ENCODE measurements at regions not wholly inside any gene's neighbourhood (a gene's known extent, or its start where the extent isn't known, plus 50 kb on each side); places are given as distances from the start of the nearest gene placed in this dataset.

DNA sequence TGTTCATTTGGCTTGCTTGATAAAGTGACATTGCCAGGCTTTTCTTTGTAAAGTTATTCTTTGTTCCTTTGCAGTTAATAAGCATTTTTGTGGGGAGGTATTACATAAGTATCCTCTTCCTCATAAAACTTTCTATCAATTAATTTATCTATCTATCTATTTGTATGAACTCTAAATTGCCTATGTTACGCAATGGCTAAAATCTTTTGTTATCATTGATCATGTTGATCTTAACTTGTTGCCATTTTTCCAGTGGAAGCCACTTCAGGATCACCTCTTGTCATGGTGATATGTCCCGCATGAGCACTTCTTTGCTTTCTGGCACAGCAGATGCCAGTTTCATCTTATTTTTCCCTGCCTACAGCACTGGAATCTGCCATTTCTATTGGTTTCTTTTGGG is 436.7 kb upstream of the KIF2A start:
- TF ChIP-seq SP1 (IDR thresholded peaks at IDR 0.05) (no peak), RAD21 (IDR thresholded peaks at IDR 0.05) (no peak), HNF4A (conservative IDR thresholded peaks at IDR 0.05) (no peak), FOXA2 (IDR thresholded peaks at IDR 0.05) (no peak), NR2F2 (IDR thresholded peaks at IDR 0.05) (no peak)
- TF ChIP-seq, protein P1, sequence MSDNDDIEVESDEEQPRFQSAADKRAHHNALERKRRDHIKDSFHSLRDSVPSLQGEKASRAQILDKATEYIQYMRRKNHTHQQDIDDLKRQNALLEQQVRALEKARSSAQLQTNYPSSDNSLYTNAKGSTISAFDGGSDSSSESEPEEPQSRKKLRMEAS (IDR thresholded peaks at IDR 0.05): no peak
- TF ChIP-seq, protein P2, sequence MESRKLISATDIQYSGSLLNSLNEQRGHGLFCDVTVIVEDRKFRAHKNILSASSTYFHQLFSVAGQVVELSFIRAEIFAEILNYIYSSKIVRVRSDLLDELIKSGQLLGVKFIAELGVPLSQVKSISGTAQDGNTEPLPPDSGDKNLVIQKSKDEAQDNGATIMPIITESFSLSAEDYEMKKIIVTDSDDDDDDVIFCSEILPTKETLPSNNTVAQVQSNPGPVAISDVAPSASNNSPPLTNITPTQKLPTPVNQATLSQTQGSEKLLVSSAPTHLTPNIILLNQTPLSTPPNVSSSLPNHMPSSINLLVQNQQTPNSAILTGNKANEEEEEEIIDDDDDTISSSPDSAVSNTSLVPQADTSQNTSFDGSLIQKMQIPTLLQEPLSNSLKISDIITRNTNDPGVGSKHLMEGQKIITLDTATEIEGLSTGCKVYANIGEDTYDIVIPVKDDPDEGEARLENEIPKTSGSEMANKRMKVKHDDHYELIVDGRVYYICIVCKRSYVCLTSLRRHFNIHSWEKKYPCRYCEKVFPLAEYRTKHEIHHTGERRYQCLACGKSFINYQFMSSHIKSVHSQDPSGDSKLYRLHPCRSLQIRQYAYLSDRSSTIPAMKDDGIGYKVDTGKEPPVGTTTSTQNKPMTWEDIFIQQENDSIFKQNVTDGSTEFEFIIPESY (IDR thresholded peaks at IDR 0.05): no peak
- H3K27ac ChIP-seq (ENCODE audit: low read depth in 1 of 2, low read length in 2 of 2): no peak overlapping the region
- H3K4me1 ChIP-seq (ENCODE audit: control insufficient read depth in 4 of 4, insufficient read depth in 4 of 4, low read length in 3 of 4): no peaks in the 10 kb centered on the region
- WGBS: 89% methylated on average over 2 of the region's 2 CpGs
- H3K27me3 ChIP-seq (ENCODE audit: control insufficient read depth in 4 of 4, insufficient read depth in 4 of 4, low read length in 3 of 4): no peaks in the 10 kb centered on the region
- H3K9me3 ChIP-seq (ENCODE audit: control insufficient read depth in 4 of 4, low read length in 3 of 4): peaks cover 0 to 4% (median 1%) of the 10 kb centered on the region in 4 donors
- H3K36me3 ChIP-seq (ENCODE audit: control insufficient read depth in 4 of 4, insufficient read depth in 3 of 4, low read depth in 1 of 4, low read length in 3 of 4): no peaks in the 10 kb centered on the region
- no peak overlapping the region for H3K4me3 ChIP-seq (ENCODE audit: low read depth in 1 of 3, low read length in 3 of 3)
- no peak overlapping the region for H3K9ac ChIP-seq (ENCODE audit: low read depth in 1 of 2, low read length in 2 of 2)
- no peak for DNase-seq (ENCODE audit: low spot score)

DNA sequence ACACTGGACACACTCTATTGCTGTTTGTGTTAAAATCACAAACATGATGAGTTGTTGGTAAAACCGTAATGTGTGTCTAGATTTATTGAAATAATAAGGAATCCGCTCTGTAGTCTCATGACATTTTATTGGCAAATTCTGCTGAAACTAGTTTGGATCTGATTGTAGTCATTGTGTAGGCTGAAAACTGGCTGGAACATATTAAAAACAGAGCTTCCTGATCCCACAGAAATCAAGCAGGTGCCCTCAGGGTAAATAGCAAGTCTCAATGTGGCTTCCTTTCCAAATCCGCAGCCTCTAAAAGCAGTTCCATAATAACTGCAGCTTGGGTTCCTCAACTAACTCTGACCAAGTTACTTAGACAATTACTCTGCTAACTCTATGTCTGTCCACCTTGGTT is 427.5 kb upstream of the KIF2A start:
- Histone ChIP-seq H3K36me3 (ENCODE audit: control insufficient read depth in 4 of 4, insufficient read depth in 3 of 4, low read depth in 1 of 4, low read length in 3 of 4) (no peaks in the 10 kb centered on the region), H3K27ac (ENCODE audit: low read depth in 1 of 2, low read length in 2 of 2) (no peak overlapping the region), H3K4me1 (ENCODE audit: control insufficient read depth in 4 of 4, insufficient read depth in 4 of 4, low read length in 3 of 4) (no peaks in the 10 kb centered on the region), H3K4me3 (ENCODE audit: low read depth in 1 of 3, low read length in 3 of 3) (no peak overlapping the region), H3K9me3 (ENCODE audit: control insufficient read depth in 4 of 4, low read length in 3 of 4) (no peaks in the 10 kb centered on the region), H3K27me3 (ENCODE audit: control insufficient read depth in 4 of 4, insufficient read depth in 4 of 4, low read length in 3 of 4) (no peaks in the 10 kb centered on the region), H3K9ac (ENCODE audit: low read depth in 1 of 2, low read length in 2 of 2) (no peak overlapping the region)
- 97% methylated on average over 3 of the region's 3 CpGs for WGBS
- TF ChIP-seq RAD21 (IDR thresholded peaks at IDR 0.05) (no peak), HNF4G (IDR thresholded peaks at IDR 0.05) (no peak), SP1 (IDR thresholded peaks at IDR 0.05) (no peak), FOXA1 (IDR thresholded peaks at IDR 0.05) (no peak), RXRA (IDR thresholded peaks at IDR 0.05) (no peak)
- TF ChIP-seq, protein P2 (IDR thresholded peaks at IDR 0.05): no peak
- TF ChIP-seq, protein P3, sequence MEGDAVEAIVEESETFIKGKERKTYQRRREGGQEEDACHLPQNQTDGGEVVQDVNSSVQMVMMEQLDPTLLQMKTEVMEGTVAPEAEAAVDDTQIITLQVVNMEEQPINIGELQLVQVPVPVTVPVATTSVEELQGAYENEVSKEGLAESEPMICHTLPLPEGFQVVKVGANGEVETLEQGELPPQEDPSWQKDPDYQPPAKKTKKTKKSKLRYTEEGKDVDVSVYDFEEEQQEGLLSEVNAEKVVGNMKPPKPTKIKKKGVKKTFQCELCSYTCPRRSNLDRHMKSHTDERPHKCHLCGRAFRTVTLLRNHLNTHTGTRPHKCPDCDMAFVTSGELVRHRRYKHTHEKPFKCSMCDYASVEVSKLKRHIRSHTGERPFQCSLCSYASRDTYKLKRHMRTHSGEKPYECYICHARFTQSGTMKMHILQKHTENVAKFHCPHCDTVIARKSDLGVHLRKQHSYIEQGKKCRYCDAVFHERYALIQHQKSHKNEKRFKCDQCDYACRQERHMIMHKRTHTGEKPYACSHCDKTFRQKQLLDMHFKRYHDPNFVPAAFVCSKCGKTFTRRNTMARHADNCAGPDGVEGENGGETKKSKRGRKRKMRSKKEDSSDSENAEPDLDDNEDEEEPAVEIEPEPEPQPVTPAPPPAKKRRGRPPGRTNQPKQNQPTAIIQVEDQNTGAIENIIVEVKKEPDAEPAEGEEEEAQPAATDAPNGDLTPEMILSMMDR (IDR thresholded peaks at IDR 0.05; ENCODE audit: low read depth, low read length, missing input control): no peak
- TF ChIP-seq, protein P1 (IDR thresholded peaks at IDR 0.05): no peak
- no peak for DNase-seq (ENCODE audit: low spot score)
